SHP77 (cell line): ENCODE measurements at regions not wholly inside any gene's neighbourhood (a gene's known extent, or its start where the extent isn't known, plus 50 kb on each side); places are given as distances from the start of the nearest gene placed in this dataset.

Experiments used
- DNase-seq, 2 experiments: peaks; one replicate each; lab custom pipeline; 2025; lab: John Stamatoyannopoulos, UW

- no peak for DNase-seq
Observed at GRCh38 chr13:33891196-33891742, 73.3 kb downstream of the RFC3 start.

GRCh38 chr13:33893559-33893958, 75.6 kb downstream of the RFC3 start:
- no peak for DNase-seq

GRCh38 chr13:33904431-33904830, 86.5 kb downstream of the RFC3 start:
- no peak for DNase-seq

DNA sequence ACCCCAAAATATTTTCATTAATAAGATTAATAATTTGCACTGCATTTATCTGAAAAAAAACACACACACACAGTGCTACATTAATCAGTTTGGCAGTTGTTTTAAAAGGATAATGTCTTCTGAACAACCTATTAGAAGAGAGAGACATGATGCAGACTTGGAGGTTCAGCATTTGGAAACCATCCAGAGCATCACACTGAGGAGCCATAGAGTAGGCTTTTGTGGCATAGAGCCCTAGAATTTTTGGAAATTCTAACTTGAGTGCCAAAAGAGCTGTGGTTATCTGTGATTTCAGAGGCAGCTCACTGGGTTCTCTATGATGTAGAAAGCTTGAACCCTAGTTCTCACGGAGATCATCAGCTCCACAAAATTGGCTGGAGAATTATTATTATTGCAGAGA, 90.2 kb downstream of the RFC3 start:
- no peak for DNase-seq

- no peak for DNase-seq
Observed at GRCh38 chr13:33910255-33910654, 92.3 kb downstream of the RFC3 start.

- DNase-seq: no peak
Observed at GRCh38 chr13:33911521-33911920, 93.6 kb downstream of the RFC3 start.

- no peak for DNase-seq
Observed at GRCh38 chr13:33913829-33914228, 95.9 kb downstream of the RFC3 start.

DNA sequence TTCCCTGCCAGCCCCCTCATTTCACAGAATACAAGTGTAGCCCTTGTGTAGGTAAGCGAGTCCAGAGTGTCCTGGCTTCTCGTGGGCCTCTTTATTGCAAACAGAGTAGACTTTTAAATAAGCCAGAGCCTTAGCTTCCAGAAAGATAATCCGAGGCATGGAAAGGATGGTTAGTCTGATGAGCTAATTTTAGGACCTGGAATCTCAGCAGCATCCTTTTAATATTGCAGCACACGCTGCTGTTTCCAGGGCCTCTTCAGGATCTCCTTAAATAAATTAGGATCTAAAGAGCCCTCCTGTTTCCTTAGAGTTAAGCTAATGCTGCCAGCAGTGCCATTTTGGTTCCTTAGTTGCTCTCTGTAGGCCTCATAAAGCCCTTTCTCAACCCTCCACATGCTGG, 99.2 kb downstream of the RFC3 start:
- DNase-seq: no peak

DNA sequence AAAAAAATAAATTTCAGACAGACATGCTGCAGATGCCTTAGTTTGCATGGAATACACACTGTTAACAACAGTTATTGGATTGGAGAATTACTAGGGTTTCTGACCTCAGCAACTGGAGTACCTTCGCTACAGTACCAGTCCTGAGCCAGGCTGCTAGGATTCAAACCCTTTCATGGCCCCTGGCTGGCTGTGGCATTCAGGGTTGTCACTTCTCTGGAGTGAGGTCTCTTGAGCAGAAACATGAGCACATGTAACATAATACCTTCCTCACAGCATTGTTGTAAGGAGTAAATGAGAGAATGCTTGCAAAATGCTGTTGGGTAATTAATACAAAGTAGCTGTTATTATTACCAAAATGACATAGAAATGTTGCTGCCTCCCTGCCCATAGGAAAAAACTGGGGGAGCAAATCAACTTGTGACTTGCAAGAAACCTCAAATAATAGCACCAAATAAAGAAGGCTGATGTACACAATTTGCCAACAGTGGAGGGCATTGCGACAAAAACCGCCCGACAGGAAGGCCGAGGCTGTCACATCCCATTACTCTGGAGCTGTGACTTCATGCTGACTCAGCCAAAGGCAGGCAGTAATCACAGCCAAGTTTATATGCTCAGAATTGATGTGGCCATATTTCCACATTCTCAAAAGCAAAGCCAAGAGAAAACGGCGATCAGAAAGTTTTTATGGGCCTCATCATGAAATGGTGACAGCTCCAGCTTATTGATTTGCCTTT, 100.4 kb downstream of the RFC3 start:
- DNase-seq: peak in 1 of 2 experiments; percentile 12

DNA sequence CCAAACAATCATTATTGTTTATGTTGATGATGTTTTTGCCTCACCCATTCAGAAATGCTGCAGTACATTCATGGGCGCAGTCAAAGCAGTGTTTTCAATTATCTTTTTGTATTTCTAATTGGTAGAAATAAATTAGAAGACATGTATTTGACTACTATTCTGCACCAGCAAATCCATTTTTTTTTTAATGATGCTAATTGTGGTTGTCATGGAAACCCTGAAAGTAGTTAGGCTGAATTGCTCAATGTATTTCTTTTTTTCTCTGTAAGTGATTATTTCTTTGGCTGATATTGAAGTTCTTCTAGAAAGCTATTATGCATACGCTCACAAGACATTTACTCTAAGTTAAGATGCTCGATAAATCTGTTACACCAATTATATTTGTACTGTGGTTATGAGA, 101.2 kb downstream of the RFC3 start:
- DNase-seq: no peak

GRCh38 chr13:33925563-33925962, 107.6 kb downstream of the RFC3 start:
- DNase-seq: no peak

GRCh38 chr13:33927315-33927714, 109.4 kb downstream of the RFC3 start:
- no peak for DNase-seq

DNA sequence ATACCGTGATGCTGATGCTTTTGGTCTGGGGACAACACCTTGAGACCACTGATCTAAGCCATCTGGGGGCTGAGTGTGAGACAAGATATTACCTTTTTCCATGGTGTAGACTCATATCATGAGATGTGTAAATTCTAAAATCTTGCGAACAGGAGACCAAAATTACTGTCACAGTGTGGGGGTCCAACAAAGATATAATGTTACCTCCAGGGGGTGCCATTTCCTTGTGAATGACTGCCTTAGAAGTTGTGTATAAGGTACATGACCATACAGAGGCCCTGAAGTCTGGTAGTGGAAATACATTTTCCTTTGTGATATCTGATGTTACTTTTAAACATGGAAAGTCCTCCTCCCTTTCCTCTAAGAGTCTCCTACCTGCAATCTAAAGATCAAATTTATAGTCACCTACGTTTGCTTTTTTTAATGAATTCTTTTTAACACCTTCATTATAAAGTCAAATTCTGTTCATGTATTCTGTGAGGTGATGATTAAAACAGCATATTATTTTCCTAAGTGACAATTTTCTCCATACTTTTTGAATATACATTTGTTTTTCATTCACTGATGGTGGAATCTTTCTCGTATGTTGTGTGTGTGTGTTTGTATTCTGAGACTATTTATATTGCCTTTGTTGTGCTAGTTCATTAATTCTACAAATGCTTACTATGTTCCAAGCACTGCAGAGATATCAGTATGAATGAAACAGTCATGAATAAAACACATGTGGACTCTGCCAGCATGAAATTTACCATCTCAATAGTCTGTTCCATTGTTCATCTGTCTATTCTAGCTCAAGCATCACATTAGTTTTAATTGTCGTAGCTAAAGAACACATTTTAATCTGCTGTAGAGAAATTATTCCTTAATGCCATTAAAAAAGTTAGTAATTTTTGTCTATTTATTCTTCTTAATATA, 113.7 kb downstream of the RFC3 start:
- peak; percentile 47 to 71 for DNase-seq

DNA sequence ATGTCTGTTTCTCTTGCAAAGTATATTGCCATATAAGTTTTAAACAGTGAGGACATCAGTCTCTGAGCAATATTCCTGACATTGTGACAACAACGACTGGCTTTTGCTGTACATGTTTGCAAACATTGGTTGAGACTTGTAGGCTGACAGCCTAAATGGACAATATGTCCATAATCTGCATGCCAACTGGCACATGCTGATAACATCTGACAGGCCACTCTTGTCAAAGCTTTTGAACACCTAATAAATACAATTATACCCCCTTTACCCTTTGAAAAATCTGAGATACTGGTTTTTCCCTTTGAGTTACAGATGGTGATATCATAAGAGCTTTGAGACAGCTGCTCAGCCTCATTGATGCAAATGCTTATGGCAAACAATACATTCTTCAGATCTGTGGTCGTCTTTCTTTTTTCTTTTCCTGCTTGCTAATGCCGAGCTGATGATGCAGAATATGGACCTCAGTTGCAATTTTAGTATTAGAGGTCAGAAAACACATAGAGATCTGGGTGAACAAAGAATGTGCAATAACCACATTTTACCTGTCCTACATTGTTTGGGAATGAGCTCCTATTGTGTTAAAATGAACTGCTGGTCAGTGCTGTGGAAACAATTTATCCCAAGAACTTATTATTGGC, 114.9 kb downstream of the RFC3 start:
- no peak for DNase-seq

DNA sequence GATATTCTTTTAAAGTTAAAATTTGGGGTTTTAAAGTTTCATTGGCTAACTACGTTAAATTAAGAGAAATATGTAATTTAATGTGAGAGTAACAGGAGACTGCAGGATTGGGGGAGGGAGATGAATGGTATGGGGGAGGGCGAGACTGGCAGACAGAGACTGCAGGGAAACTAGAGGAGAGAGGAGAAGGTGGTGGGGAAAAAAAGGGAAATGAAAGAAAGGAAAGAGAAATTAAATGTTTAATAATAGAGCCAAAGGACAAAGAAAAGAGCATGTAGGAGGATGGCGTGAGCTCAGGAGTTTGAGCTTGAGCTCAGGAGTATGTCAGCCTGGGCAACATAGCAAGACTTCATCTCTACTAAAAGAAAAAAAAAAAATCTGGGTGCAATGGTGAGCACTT, 115.9 kb downstream of the RFC3 start:
- DNase-seq: no peak

GRCh38 chr13:33934343-33934742, 116.4 kb downstream of the RFC3 start:
- DNase-seq: no peak

GRCh38 chr13:33934951-33935371, 117.0 kb downstream of the RFC3 start:
- DNase-seq: no peak

- DNase-seq: no peak
Observed at GRCh38 chr13:33935969-33936368, 118.0 kb downstream of the RFC3 start.

DNA sequence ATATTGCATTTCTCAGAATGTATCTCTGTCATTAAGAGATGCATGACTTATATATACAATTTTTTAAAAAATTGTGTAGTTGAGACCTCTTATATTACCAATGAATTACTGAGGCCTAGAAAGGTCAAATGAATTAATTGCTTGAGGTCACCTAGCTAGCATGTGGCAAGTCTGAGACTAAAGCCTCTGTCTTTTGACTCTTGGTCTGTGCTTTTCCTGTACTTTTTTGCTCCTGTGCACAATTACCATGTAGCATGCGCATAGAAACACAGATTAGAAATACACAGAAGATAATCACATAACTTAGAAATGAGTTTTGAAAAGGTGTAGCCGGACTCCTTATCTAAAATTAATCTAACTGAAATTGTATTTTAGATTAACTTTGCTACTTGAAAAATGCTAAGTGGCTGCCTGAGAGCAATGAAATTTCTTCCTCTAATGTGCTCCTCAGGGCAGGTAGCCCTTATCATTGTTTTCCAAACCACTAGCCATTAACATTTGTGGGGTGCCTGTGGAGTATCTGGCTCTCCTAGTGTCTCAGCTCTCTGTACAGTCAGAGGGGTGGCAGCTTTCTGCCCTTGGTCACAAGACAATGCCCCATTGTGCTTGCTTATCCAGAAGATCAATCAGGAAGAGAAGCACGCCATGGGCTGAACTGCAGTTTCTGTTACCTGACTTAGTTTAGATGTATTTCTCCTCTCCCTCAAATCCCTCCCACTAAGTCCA, 119.6 kb downstream of the RFC3 start:
- no peak for DNase-seq

DNA sequence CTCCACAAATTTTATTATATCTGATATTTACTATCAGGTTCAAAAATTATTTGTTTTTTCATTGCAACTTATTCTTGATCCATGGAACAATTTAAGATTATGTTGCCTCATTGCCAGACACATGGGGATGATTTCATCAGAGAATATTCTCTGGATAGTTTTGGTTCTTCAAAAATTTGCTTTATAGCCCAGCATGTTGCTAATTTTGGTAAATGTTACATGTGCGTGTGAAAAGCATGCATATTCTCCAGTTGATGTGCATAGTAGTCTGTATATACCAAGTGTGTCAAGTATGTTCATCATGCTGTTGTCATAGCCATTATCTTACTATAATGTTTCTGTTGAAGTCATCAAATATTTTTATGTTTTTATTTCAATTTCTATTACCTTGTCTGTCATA, 122.3 kb downstream of the RFC3 start:
- no peak for DNase-seq

- DNase-seq: peak in 1 of 2 experiments; percentile 8
Observed at GRCh38 chr13:33940898-33941297, 122.9 kb downstream of the RFC3 start.

DNA sequence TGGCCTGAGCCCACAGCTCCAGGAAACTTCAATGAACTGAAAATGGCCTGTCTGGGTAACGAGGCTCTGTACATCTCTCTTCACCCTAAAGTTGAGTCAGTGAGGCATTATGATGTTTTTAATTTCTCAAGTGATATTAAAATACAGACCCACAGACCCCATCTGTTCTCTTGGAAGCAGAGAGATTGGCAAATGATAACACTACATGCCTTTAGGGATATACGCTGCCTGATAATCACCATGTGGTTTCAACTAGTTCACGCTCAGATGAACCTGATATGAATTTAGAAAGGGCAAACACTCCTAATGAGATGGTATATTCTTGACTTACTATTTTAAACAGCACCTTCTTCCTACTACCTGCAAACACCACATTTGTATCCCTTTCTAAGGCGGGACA, 127.5 kb downstream of the RFC3 start:
- DNase-seq: no peak
